Body of pancreas (tissue), 4 donors: ENCODE measurements at regions not wholly inside any gene's neighbourhood (a gene's known extent, or its start where the extent isn't known, plus 50 kb on each side); places are given as distances from the start of the nearest gene placed in this dataset.

ENCODE experiments used
- POLR2A ChIP-seq, 3 donors: fragments of 450-650 bp; IDR thresholded peaks; one replicate each; pipeline ENCODE4 v1.6.1; 2016; ENCODE audit warnings: antibody characterized with exemption in 3 of 3, mild to moderate bottlenecking in 2 of 3
- TF ChIP-seq, protein P1 (sequence below), 7 experiments: fragments of 450-650 bp in 4 of 7; fragments of 200-600 bp in 3 of 7; sonication (generic) in 3 of 7; IDR thresholded peaks; one replicate each; pipeline ENCODE4 v1.5.1; 2016 to 2019; ENCODE audit warnings: antibody characterized with exemption in 7 of 7

DNA sequence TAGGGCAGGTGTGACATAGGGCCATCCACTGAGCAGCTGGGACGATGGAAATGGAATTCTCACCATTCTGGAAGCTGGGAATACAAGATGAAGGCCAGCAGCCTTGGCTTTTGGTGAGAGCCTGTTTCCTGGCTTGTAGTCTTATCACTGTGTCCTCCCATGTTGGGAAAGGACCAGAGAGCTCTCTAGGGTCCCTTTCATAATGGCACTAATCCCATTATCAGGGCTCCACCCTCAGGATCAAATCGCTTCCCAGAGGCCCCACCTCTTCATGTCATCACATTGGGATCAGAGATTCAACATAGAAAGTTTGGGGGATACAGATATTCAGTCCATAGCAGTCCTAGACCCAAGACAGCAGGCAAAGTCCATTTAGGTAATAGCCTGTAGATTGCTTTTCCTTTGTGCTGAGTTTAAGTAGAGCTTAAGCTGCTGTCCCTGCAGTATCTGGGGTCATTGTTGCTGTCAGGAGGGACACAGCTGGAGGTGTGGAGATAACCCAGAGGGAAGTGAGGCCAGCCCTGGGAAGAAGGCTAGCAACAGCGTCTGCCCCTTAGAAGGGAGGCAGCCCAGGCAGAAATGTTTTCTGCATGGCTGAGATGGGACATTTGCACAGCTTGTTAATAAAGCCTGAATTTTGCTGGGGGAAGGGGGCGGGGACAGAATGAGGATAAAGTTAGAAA is 136.5 kb upstream of the GPR12 start:
- TF ChIP-seq, protein P1, sequence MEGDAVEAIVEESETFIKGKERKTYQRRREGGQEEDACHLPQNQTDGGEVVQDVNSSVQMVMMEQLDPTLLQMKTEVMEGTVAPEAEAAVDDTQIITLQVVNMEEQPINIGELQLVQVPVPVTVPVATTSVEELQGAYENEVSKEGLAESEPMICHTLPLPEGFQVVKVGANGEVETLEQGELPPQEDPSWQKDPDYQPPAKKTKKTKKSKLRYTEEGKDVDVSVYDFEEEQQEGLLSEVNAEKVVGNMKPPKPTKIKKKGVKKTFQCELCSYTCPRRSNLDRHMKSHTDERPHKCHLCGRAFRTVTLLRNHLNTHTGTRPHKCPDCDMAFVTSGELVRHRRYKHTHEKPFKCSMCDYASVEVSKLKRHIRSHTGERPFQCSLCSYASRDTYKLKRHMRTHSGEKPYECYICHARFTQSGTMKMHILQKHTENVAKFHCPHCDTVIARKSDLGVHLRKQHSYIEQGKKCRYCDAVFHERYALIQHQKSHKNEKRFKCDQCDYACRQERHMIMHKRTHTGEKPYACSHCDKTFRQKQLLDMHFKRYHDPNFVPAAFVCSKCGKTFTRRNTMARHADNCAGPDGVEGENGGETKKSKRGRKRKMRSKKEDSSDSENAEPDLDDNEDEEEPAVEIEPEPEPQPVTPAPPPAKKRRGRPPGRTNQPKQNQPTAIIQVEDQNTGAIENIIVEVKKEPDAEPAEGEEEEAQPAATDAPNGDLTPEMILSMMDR (IDR thresholded peaks at IDR 0.05), result no peak
- TF ChIP-seq POLR2A (IDR thresholded peaks at IDR 0.05), result no peak
